Ectodermal cell (in vitro differentiated cells): ENCODE measurements at regions not wholly inside any gene's neighbourhood (a gene's known extent, or its start where the extent isn't known, plus 50 kb on each side); places are given as distances from the start of the nearest gene placed in this dataset.
"Not testable (repeated sequence)": the region's sequence is repeated elsewhere in the genome, so short reads cannot be mapped to it uniquely, and the experiment has no call there.

ENCODE experiments used
- H3K27ac ChIP-seq: 2 replicates; pipeline ENCODE4 v1.7.0; 2013; ENCODE audit warnings: mild to moderate bottlenecking, low read depth, low read length; ENCODE audit not compliant: insufficient read depth, poor library complexity, severe bottlenecking
- H3K27me3 ChIP-seq: 2 replicates; pipeline ENCODE4 v1.7.0; 2013; ENCODE audit warnings: mild to moderate bottlenecking, low read length; ENCODE audit not compliant: insufficient read depth, control insufficient read depth, poor library complexity, severe bottlenecking
- H3K36me3 ChIP-seq: one replicate; pipeline ENCODE4 v1.7.0; 2013; ENCODE audit warnings: low read length; ENCODE audit not compliant: control insufficient read depth, insufficient read depth
- H3K4me1 ChIP-seq: one replicate; pipeline ENCODE4 v1.7.0; 2013; ENCODE audit warnings: low read length; ENCODE audit not compliant: control insufficient read depth, insufficient read depth
- H3K4me3 ChIP-seq: 2 replicates; pipeline ENCODE4 v1.7.0; 2013; ENCODE audit warnings: low read depth, low read length, control low read depth; ENCODE audit not compliant: insufficient read depth
- H3K9me3 ChIP-seq: 2 replicates; pipeline ENCODE4 v1.7.0; 2013; ENCODE audit warnings: mild to moderate bottlenecking, low read length, moderate library complexity; ENCODE audit not compliant: control insufficient read depth
- WGBS, 2 experiments: methylation state at CpG; one replicate each; pipeline ENCODE4 v1.1.7; 2013; ENCODE audit warnings: missing lambda C conversion rate in 2 of 2; 5-methylcytosine and 5-hydroxymethylcytosine counted together

GRCh38 chr4:130955520-130955919, 1859.6 kb downstream of the C4orf33 start:
- Histone ChIP-seq H3K27me3 (no peaks in the 10 kb centered on the region), H3K36me3 (no peaks in the 10 kb centered on the region), H3K27ac (no peak overlapping the region), H3K9me3 (no peaks in the 10 kb centered on the region), H3K4me1 (no peaks in the 10 kb centered on the region), H3K4me3 (no peak overlapping the region)
- 100% methylated on average over 1 of the region's 1 CpG; no CpG with 5 or more reads in 1 of the 2 experiments for WGBS, 2 experiments

GRCh38 chr4:130985371-130985770, 1889.4 kb downstream of the C4orf33 start:
- H3K4me3 ChIP-seq: no peak overlapping the region
- no peak overlapping the region for H3K27ac ChIP-seq
- H3K9me3 ChIP-seq: no peaks in the 10 kb centered on the region
- 75 to 80% methylated on average over 3 of the region's 4 CpGs for WGBS, 2 experiments
- H3K27me3 ChIP-seq: no peaks in the 10 kb centered on the region
- H3K4me1 ChIP-seq: no peaks in the 10 kb centered on the region
- no peaks in the 10 kb centered on the region for H3K36me3 ChIP-seq

- Histone ChIP-seq H3K4me3 (no peak overlapping the region), H3K4me1 (no peaks in the 10 kb centered on the region), H3K27me3 (no peaks in the 10 kb centered on the region), H3K9me3 (no peaks in the 10 kb centered on the region), H3K36me3 (no peaks in the 10 kb centered on the region), H3K27ac (no peak overlapping the region)
- WGBS, 2 experiments: 88 to 100% methylated on average over 1 to 2 of the region's 2 CpGs
Measured at GRCh38 chr4:130995988-130996387, 1900.0 kb downstream of the C4orf33 start.

- H3K4me1 ChIP-seq: no peaks in the 10 kb centered on the region
- H3K9me3 ChIP-seq: no peaks in the 10 kb centered on the region
- no peaks in the 10 kb centered on the region for H3K27me3 ChIP-seq
- H3K4me3 ChIP-seq: no peak overlapping the region
- H3K36me3 ChIP-seq: no peaks in the 10 kb centered on the region
- no peak overlapping the region for H3K27ac ChIP-seq
Measured at GRCh38 chr4:131001371-131001770, 1905.4 kb downstream of the C4orf33 start.

- Histone ChIP-seq H3K4me3 (no peak overlapping the region), H3K36me3 (no peaks in the 10 kb centered on the region), H3K27ac (no peak overlapping the region), H3K9me3 (no peaks in the 10 kb centered on the region), H3K4me1 (no peaks in the 10 kb centered on the region), H3K27me3 (no peaks in the 10 kb centered on the region)
- WGBS, 2 experiments: 81 to 100% methylated on average over 1 of the region's 1 CpG
Measured at GRCh38 chr4:131002132-131002531, 1906.2 kb downstream of the C4orf33 start.

- H3K27ac ChIP-seq: no peak overlapping the region
- whole genome bisulfite sequencing, 2 experiments: 90 to 95% methylated on average over 6 of the region's 6 CpGs
- H3K4me1 ChIP-seq: no peaks in the 10 kb centered on the region
- no peaks in the 10 kb centered on the region for H3K27me3 ChIP-seq
- no peaks in the 10 kb centered on the region for H3K9me3 ChIP-seq
- no peak overlapping the region for H3K4me3 ChIP-seq
- no peaks in the 10 kb centered on the region for H3K36me3 ChIP-seq
Measured at GRCh38 chr4:131006388-131006787, 1910.4 kb downstream of the C4orf33 start.

- H3K27ac ChIP-seq, H3K9me3 ChIP-seq, H3K36me3 ChIP-seq, H3K4me3 ChIP-seq, H3K4me1 ChIP-seq, H3K27me3 ChIP-seq: not testable (repeated sequence)
- 82 to 86% methylated on average over 3 to 4 of the region's 4 CpGs for WGBS, 2 experiments
Measured at GRCh38 chr4:131011961-131012360, 1916.0 kb downstream of the C4orf33 start.

- WGBS, 2 experiments: 50 to 57% methylated on average over 1 of the region's 1 CpG
Measured at GRCh38 chr4:131013226-131013625, 1917.3 kb downstream of the C4orf33 start.

GRCh38 chr4:131026771-131027170, 1930.8 kb downstream of the C4orf33 start:
- Histone ChIP-seq H3K4me3 (no peak overlapping the region), H3K9me3 (no peaks in the 10 kb centered on the region), H3K36me3 (no peaks in the 10 kb centered on the region), H3K27me3 (no peaks in the 10 kb centered on the region), H3K4me1 (no peaks in the 10 kb centered on the region), H3K27ac (no peak overlapping the region)
- 95 to 99% methylated on average over 9 of the region's 9 CpGs for WGBS, 2 experiments

More at GRCh38 chr4:131013226-131013625, 1917.3 kb downstream of the C4orf33 start:
- Histone ChIP-seq H3K4me1 (no peaks in the 10 kb centered on the region), H3K36me3 (no peaks in the 10 kb centered on the region), H3K27ac (no peak overlapping the region), H3K4me3 (no peak overlapping the region), H3K9me3 (no peaks in the 10 kb centered on the region), H3K27me3 (no peaks in the 10 kb centered on the region)

- Histone ChIP-seq H3K4me3 (no peak overlapping the region), H3K27me3 (no peaks in the 10 kb centered on the region), H3K36me3 (no peaks in the 10 kb centered on the region), H3K9me3 (no peaks in the 10 kb centered on the region), H3K4me1 (no peaks in the 10 kb centered on the region), H3K27ac (no peak overlapping the region)
Measured at GRCh38 chr4:131044368-131044767, 1948.4 kb downstream of the C4orf33 start.

GRCh38 chr4:131046821-131047220, 1950.9 kb downstream of the C4orf33 start:
- H3K9me3 ChIP-seq: no peaks in the 10 kb centered on the region
- 96 to 98% methylated on average over 4 of the region's 4 CpGs for WGBS, 2 experiments
- no peaks in the 10 kb centered on the region for H3K4me1 ChIP-seq
- no peaks in the 10 kb centered on the region for H3K36me3 ChIP-seq
- no peak overlapping the region for H3K27ac ChIP-seq
- H3K27me3 ChIP-seq: no peaks in the 10 kb centered on the region
- H3K4me3 ChIP-seq: no peak overlapping the region
